SHP77 (cell line): ENCODE measurements at regions not wholly inside any gene's neighbourhood (a gene's known extent, or its start where the extent isn't known, plus 50 kb on each side); places are given as distances from the start of the nearest gene placed in this dataset.
"Not testable (repeated sequence)": the region's sequence is repeated elsewhere in the genome, so short reads cannot be mapped to it uniquely, and the experiment has no call there.

Experiments used
- DNase-seq, 2 experiments: peaks; one replicate each; lab custom pipeline; 2025; lab: John Stamatoyannopoulos, UW

DNA sequence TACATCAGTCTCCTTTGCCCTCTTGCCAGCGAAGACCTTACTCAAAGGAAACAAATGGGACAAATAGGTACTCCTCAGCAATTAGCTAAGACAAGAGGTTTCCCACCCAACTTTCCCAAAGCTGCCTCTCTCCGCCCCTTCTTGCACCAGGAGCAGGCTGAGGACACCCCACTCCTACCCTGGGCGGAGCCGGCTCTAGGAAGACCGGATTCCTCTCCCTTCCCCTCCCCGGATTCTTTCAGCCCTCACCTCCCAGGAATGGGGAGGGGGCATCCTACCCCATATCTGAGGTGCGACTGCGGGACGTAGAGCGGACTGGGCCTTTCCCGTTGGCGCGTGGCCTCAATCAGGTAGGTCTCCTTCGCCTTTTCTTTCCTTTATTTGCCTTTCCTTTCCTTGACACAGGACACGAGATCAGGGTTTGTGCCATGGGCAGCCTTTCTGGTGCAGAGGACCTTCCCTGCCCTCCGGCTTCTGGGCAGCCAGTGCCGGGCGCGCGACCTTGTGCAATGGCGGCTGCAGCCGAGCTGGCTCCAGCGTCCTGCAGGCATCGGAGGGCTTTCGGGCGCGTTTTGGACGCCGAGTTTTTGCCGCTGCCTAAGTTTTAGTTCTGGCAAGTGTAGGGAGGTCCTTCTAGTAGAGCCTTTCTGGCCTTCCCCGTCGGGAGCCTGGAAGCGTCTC lies 279.9 kb downstream of the PLS3 start:
- DNase-seq, result not testable (repeated sequence)

DNA sequence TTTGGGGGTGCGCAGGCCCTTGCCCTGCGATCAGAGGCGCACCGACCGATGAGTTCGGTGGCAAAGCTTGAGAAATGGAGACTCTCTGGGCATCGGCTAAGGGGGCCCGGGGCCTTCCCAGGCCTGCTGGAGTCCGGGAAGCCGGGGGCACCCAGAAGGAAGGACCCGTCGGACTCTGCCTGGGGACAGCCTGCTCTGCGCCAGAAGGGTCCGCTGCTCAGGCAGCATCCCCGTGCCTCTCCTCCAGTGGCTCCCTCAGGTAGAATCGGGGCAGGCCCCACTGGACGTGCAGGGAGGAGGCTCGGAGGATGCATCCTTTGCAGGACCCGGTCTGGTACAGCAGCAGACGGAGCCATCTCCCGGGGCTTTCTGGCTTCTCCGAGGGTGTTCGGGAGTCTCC lies 290.0 kb downstream of the PLS3 start:
- DNase-seq, result not testable (repeated sequence)

DNA sequence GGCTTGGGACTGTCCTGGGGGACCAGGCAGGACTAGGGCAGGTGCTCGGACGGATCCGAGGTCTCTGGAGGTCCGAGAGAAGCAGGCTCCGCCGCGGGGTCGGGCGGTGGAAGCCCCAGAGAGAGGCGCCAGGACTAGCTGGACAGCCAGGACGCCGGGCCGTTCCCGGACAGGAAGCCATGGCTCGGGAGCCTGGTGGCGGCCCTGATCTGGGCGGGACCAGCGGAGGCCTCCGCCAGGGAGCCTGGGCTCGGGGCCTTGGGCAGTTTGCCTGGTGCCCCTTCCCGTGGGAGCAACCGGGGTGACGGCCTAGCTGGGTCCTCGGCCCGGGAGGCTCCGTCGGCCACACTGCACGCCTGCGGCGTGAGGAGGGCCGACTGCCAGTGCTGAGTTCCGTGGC lies 292.3 kb downstream of the PLS3 start:
- not testable (repeated sequence) for DNase-seq

DNA sequence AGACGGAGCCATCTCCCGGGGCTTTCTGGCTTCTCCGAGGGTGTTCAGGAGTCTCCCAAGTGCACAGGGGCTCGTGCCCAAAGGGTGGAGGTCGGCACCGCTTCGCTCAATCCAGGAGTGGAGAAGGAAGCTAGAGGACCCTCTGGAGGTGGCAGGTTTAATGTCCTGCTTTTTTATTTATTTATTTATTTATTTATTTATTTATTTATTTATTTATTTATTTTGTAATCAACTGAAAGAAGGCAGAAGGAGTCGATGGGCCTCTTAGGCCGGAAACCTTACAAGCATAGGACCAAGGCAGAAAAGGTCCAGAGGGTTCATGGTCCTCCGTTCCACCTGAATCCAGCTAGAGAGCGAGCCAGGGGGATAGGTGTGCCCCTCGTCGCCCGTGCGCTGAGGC lies 289.4 kb upstream of the AGTR2 start:
- not testable (repeated sequence) for DNase-seq

DNA sequence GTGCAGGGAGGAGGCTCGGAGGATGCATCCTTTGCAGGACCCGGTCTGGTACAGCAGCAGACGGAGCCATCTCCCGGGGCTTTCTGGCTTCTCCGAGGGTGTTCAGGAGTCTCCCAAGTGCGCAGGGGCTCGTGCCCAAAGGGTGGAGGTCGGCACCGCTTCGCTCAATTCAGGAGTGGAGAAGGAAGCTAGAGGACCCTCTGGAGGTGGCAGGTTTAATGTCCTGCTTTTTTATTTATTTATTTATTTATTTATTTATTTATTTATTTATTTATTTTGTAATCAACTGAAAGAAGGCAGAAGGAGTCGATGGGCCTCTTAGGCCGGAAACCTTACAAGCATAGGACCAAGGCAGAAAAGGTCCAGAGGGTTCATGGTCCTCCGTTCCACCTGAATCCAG lies 286.4 kb upstream of the AGTR2 start:
- not testable (repeated sequence) for DNase-seq

DNA sequence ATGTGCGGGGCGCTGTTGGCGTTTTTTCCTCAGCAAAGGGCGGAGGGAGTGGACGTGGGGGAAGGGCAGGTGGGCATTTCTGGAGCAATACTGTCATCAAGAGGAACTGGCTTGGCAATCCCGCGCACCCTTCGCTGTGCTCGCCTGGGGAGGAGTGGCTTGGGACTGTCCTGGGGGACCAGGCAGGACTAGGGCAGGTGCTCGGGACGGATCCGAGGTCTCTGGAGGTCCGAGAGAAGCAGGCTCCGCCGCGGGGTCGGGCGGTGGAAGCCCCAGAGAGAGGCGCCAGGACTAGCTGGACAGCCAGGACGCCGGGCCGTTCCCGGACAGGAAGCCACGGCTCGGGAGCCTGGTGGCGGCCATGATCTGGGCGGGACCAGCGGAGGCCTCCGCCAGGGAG lies 282.5 kb upstream of the AGTR2 start:
- DNase-seq, result not testable (repeated sequence)

DNA sequence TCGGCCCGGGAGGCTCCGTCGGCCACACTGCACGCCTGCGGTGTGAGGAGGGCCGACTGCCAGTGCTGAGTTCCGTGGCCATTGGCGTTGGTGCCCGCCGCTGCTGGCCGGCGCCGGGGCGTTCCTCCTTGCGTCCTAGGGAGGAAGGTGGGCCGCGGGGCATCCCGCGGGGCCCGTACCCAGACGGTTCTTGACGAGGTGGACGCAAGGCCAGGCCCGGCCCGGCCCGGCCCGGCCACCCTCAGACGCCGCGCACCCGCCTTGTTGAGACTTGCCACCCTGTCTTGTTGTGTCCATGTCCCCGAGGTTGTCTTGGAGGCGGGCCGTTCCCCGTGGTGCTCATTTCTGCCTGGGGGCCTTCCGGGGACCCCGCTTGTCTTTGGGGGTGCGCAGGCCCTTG lies 282.0 kb upstream of the AGTR2 start:
- not testable (repeated sequence) for DNase-seq

DNA sequence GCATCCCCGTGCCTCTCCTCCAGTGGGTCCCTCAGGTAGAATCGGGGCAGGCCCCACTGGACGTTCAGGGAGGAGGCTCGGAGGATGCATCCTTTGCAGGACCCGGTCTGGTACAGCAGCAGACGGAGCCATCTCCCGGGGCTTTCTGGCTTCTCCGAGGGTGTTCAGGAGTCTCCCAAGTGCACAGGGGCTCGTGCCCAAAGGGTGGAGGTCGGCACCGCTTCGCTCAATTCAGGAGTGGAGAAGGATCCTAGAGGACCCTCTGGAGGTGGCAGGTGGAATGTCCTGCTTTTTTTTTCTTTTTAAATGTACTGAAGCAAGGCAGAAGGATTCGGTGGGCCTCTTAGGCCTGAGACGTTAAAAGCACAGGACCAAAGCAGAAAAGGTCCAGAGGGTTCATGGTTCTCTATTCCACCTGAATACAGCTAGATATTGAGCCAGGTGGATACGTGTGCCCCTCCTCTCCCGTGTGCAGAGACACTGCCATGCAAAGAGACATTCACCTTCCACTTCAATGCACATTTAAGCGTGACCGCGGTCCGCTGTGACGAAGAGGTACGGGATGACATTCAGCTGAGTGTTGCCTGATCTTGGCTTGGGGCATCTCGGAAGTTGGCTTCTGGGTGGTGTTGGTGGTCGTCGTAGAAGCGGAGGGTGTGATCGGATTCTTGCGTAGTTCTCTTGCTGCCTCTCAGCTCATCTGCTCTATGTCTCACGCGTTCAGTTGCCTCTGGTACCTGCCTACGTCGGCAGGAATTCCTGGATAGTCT lies 281.2 kb upstream of the AGTR2 start:
- no peak for DNase-seq

DNA sequence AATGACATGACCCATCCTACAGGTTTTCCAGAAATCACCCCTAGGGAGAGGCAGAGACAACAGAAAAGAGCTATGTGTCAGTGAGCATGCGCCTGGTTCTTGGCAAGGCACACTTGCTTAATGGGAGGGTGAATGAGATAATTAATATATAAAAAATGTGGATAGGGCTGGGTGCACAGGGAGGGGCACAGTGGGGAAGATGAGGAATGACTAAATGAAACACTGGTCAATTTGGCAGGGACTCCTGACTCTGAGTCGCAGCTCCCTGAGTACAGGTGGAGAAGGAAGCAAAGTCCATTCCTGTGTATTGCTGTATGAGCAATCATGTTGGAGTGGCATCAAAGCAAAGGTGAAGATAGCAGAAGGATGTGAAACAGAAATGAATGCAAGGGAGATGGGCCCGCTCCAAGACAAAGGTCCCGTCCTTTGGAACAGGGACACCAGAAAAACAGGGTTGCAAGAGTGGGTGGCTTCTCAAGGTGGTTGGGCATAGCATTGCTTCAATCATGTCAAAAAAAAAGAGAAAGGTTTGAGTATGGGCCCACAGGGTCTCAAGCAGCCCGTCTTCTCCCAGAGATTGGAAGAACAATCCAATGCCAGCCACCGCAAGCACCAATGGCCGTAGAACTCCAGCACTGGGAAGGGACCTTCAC lies 278.4 kb upstream of the AGTR2 start:
- DNase-seq, result no peak

DNA sequence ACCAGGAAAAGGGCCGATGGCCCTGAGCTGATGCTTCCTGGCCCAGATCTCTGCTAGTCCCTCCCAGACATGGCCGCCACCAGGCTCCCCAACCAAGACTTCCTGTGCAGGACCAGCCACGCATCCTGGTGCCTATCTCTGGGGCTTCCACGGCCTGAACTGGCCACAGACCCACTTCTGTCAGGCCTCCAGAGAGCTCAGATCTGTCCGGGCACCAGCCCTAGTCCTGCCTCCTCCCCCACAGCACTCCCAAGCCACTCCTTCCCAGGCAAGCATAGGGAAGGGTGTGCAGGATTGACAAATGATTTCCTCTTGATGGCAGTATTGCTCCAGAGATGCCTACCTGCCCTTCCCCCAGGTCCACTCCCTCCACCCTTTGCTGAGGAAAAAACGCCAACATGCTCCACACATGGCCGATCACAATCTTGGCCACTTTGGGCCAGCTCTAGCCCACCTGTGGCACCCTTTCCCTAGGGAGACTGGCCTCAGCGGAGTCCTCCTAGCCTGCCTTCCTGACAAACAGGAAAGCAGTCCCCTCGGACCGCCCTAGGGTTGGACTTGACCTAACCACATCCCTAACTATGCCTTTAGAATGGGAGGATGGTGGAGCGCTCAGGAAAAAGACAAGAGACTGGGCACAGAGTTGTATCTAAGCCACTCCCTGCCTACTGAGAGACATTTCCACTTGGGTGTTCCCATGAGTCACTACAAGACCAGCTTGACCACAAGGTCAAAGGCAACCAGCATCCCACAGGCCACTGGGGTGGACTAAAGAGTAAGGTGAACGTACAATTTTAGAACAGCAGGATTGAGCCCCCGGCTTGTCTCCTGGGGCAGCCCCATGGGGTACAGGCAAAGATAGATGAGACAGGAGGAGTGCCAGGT lies 277.5 kb upstream of the AGTR2 start:
- no peak for DNase-seq

DNA sequence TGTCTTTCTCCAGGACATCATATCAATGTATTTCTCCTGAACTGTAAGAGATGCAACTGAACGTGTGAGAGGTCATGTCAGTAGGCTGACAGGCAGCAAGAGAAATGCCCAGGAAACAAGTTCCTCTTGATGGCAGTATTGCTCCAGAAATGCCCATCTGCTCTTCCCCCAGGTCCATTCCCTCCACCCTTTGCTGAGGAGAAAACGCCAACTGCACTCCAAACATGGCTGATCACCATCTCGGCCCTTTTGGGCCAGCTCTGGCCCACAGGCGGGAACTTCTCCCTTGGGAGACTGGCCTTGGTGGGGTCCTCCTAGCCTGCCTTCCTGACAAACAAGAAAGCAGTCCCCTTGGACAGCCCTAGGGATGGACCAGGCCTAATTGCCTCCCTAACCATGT lies 276.5 kb upstream of the AGTR2 start:
- DNase-seq, result no peak

DNA sequence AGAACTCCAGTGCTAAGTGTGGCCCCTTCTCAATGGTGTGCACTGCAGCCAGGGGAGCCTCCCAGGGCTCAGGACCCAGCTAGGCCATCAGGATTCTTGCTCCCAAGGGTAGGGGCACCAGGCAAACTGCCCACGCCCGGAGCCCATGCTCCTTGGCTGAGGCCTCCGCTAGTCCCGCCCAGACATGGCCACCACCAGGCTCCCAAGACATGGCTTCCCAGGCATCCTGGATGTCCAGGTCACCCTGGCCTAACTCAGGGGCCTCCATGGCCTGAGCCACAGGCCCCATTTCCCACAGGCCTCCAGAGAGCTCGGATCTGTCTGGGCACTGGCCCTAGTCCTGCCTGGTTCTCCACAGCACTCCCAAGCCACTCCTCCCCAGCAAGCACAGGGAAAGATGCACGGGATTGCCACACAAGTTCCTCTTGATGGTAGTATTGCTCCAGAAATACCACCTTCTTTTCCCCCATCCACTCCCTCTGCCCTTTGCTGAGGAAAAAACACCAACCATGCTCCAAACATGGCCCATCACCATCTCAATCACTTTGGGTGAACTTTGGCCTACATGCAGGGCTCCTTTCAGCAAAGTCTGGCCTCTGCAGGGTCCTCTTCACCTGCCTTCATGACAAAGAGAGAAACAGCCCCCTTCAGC lies 274.7 kb upstream of the AGTR2 start:
- DNase-seq, result no peak

DNA sequence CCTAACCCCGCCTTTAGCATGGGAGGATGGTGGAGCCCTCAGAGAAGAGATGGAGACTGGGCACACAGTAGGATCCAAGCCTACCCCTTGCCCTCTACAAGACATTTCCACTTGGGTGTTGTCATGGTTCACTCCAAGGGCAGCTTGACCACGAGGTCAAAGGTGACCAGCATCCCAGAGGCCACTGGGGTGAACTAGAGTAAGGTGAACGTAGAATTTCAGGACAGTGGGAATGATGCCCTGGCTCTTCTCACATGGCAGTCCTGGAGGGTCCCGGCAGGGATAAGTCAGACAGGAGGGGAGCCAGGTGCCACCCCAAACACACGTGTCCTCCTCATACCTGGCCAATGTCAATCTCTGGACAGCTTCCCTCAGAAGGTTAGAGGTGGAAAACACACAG lies 274.2 kb upstream of the AGTR2 start:
- DNase-seq, result no peak

DNA sequence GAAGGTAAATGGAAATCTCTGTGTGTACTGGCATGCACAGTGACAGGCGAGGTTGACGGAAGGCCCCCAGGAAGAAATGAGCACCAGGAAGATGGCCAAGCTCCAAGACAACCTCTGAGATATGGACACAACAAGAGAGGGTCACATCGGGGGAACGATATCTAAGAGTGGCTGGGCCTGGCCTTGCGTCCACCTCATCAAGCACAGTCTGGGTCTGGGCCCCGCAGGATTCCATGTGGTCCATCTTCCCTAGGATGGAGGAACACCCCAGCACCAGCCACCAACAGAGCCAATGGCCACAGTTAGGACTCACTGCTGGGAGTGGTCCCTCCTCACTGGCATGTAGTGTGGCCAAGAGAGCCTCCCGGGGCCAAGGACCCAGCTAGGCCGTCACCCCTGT lies 272.6 kb upstream of the AGTR2 start:
- no peak for DNase-seq

DNA sequence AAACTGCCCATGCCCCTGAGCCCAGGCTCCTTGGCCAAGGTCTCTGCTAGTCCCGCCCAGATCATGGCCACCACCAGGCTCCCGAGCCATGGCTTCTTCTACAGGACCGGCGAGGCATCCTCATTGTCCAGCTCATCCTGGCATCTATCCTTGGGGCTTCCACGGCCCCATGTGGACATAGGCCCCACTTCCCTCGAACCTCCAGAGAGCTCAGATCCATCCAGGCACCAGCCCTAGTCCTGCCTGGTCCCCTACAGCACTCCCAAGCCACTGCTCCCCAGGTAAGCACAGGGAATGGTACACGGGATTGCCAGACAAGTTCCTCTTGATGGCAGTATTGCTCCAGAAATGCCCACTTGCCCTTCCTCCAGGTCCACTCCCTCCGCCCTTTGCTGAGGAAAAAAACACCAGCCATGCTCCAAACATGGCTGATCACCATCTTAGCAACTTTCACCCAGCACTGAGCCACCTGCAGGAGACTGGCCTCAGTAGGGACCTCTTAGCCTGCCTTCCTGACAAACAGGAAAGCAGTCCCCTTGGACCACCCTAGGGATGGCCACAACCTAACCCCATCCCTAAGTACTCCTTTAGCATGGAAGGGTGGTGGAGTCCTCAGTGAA lies 272.1 kb upstream of the AGTR2 start:
- DNase-seq, result no peak

DNA sequence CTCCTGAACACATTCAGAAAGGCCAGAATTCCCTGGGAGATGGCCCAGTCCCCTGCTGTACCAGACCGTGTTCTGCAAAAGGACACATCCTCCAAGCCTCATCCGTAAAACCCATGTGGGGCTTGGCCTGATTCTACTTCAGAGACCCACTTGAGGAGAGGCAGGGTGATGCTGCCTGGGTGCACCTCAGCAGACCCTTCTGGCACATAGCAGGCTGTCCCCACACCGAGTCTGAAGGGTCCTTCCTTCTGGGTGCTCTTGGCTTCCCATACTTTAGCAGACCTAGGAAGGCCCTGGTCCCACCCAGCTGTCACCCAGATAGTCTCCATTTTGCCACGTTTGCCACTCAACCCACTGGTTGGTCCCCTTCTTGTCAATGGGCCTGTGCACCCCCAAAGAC lies 270.1 kb upstream of the AGTR2 start:
- DNase-seq, result no peak

DNA sequence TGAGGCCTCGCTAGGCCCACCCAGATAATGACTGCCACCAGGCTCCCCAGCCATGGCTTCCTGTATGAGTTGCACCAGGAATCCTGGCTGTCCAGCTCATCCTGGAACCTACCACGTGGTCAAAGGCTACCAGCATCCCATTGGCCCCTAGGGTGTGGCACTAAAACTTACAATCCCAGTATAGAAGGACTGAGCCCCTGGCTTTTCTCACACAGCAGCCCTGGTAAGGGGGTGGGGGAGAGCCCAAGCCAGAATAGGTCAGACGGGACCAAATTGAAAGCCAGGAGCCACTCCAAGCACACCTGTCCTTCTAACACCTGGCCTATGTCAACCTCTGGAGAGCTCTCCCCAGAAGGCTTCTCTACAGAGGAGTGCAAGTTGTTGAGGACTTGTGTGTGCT lies 269.3 kb upstream of the AGTR2 start:
- no peak for DNase-seq

DNA sequence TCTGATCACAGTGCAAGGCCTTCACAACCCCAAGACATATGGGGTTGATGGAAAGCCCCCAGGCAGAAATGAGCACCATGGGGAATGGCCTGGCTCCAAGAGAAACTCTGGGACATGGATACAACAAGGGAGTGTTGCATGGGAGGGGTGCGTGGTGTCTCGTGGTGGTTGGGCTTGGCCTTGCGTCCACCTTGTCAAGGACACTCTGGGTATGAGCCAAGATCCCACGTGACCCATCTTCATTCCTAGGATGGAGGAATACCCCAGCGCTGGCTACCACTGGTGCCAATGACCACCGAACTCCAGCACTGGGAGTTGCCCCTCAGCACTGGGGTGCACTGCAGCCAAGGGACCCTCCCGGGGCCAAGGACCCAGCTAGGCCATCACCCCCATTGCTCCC lies 267.5 kb upstream of the AGTR2 start:
- DNase-seq, result no peak

DNA sequence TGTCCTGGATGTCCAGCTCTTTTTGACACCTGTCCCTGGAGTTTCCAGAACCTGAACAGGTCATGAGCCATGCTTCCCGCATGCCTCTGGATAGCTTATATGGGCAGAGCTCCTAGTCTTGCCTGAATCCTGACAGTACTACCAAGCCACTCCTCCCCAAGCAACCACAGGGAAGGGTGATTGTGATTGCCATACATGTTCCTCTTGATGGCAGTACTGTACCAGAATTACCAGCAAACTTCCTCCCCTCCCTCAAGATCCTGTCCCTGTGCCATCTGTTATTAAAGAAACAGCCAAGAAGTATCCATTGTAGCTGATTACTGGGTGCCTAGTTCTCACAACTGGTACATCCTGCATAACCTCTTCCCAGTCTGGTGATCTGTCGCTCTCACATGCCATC lies 264.3 kb upstream of the AGTR2 start:
- DNase-seq, result no peak

DNA sequence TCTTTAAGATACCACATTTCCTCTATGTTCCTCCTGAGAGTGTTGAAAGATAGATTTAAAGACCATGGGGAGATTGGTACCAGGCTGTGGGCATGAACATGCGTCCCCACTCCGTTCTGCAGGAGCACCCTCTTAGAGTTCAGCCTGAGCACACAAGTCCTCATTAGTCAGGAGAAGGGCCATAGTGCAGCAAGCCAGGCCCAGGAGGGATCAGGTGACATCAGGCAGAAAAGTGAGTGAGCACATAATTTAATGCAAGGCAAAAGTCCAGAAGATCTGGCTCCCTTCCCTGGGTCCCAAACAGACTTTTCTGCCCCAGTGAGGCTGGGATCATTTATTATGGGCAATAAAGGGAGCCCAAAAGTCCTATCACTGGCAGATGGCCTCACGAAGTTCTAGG lies 263.7 kb upstream of the AGTR2 start:
- no peak for DNase-seq

DNA sequence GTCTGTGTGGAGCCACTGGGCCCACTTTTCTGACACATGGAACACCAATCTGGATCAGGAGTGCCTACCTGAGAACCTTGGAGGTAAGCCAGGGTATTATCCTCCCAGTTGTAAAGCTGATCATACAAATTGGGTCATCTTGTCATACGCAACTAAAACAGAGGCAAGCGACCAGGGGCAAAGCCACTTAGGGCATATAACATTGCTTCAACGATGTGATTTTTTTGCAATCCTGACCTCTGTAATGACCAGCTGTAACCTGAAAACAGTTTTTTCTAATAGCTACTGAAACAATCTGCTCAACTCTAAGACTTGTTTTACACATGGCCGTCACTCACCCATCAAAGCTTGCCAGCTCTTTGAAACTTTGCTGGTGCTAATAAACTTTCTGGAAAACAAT lies 261.5 kb upstream of the AGTR2 start:
- DNase-seq, result no peak
